ENCODE measurements at regions not wholly inside any gene's neighbourhood (a gene's known extent, or its start where the extent isn't known, plus 50 kb on each side); places are given as distances from the start of the nearest gene placed in this dataset.
A peak's percentile ranks its signal among the peaks of the same experiment; 100 is the strongest.

DNA sequence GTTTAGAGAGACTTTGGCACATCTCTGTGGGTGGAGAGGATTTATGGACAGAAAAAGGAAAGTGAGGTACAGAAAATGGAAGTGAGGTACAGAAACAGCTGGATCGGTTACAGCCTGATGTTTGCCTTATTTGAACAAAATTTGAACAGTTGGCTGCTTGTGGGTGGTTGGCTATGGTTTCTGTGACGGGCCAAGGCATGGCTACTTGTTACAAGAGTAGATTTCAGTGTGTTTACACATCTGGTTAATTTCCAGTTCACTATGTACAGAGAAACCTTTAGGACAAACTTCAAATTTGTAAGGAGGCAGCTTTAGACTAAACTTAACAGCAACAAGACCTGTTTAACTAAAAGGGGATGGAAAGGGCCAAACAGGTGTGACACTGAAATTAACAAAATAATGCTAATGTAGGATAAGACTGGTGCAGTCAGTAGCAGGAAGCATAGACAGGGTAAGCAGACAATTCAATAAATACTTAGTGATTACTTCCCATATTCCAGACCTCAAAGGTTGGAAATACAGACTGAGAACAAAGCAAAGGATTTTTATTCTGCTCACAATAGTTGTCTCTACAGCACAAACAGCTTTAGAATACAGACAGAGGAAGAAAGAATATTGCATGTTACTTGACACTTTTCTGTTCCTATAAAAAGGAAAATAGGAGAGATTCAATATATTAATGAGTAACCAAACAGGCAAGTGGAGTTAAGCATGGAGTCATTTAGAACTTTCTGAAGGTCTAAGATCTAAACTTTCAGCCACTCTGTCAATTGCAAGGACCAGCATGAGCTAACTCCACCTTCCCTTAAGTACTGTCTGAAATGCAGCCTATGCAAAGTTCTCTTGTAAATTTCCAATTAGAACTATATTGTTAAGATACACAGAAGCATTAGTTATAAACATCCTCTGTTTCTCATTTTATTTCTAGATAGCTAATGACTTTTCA lies 294.4 kb upstream of the FAT4 start:
- WGBS, result 88% methylated on average over 2 of the region's 2 CpGs
- no peaks in the 10 kb centered on the region for H3K27me3 ChIP-seq (ENCODE audit: control insufficient read depth, insufficient read depth)
- no peaks in the 10 kb centered on the region for H3K4me1 ChIP-seq (ENCODE audit: control insufficient read depth, insufficient read depth, low read length)
- H3K4me3 ChIP-seq (ENCODE audit: low read length), result no peak overlapping the region
- intact Hi-C loops (cut with DNase I), result no loop called here
- no peak overlapping the region for H3K27ac ChIP-seq (ENCODE audit: low read length)
- ATAC-seq (no peak), DNase-seq (peak in 1 of 3 donors; percentile 31)
- H3K9me3 ChIP-seq (ENCODE audit: control insufficient read depth, low read length), result no peaks in the 10 kb centered on the region

DNA sequence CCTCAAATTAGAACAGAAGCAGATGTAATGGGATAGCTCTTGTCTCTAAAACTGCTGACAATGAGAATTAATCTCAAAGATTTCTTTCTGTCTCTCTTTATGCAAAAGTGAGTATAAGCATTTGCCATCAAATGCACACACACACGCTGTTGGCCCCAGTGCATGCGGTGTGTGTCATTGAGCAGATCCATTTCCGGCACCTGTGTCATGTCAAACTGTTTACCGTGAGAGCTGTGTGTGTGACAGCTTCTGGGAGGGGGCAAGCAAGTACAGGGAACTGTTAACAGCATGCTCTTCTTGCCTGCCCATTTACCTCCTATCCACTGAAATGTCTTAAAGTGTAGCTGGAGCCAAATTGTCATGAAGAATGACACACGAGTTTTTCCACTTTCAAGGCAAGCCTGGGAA lies 297.9 kb upstream of the FAT4 start:
- intact Hi-C loops (cut with DNase I), result no loop called here
- DNase-seq (no peak), ATAC-seq (no peak)
- Histone ChIP-seq H3K4me3 (ENCODE audit: low read length) (no peak overlapping the region), H3K27ac (ENCODE audit: low read length) (no peak overlapping the region), H3K4me1 (ENCODE audit: control insufficient read depth, insufficient read depth, low read length) (no peaks in the 10 kb centered on the region), H3K9me3 (ENCODE audit: control insufficient read depth, low read length) (no peaks in the 10 kb centered on the region), H3K27me3 (ENCODE audit: control insufficient read depth, insufficient read depth) (no peaks in the 10 kb centered on the region)
- WGBS, result 43% methylated on average over 5 of the region's 5 CpGs

DNA sequence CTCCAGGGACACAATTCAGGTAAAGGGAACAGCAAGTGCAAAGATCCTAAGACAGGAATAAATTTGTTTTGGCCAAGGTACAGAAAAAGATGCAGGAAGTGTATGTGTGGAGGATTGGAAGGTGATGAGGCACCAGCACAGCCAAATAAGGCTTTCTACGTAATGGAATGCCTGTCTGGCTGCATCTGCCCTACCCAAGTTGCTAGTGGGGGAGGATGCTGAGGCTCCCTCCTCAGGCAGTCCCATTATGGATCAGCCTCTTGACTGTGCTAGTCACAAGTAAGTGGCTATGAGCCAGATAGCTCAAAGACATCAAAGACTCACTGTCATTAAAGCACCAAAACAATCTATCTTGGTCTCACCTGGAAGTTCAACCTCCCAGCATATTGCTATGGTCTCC lies 300.9 kb upstream of the FAT4 start:
- H3K27me3 ChIP-seq (ENCODE audit: control insufficient read depth, insufficient read depth), result no peaks in the 10 kb centered on the region
- H3K9me3 ChIP-seq (ENCODE audit: control insufficient read depth, low read length), result no peaks in the 10 kb centered on the region
- H3K27ac ChIP-seq (ENCODE audit: low read length), result no peak overlapping the region
- ATAC-seq, result no peak
- no peaks in the 10 kb centered on the region for H3K4me1 ChIP-seq (ENCODE audit: control insufficient read depth, insufficient read depth, low read length)
- no peak overlapping the region for H3K4me3 ChIP-seq (ENCODE audit: low read length)
- WGBS, result 82% methylated on average over 1 of the region's 1 CpG
- no peak for DNase-seq
- intact Hi-C loops (cut with DNase I), result no loop called here

DNA sequence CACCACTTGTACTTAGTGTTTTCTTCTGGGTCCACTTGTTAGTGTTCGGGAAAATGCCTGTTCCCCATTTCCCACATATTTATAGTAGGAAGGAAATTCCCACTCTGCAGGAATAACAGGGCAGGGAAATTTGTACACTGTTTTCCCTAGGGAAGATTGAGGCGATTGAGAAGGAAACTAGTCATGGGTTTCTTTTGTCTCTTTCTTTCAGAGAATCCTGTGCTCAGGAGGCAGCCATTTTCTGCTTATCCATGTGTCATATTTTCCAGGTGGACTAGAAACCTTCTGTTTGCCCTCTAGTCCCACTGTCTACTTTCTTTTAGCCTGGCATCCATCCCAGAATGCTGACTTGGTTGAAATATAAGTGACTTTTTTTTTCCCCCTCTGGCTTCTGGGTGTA lies 299.1 kb upstream of the ANKRD50 start:
- WGBS, result 49% methylated on average over 2 of the region's 2 CpGs
- Histone ChIP-seq H3K4me1 (ENCODE audit: control insufficient read depth, insufficient read depth, low read length) (no peaks in the 10 kb centered on the region), H3K4me3 (ENCODE audit: low read length) (no peak overlapping the region), H3K27ac (ENCODE audit: low read length) (no peak overlapping the region), H3K27me3 (ENCODE audit: control insufficient read depth, insufficient read depth) (no peaks in the 10 kb centered on the region), H3K9me3 (ENCODE audit: control insufficient read depth, low read length) (no peaks in the 10 kb centered on the region)
- intact Hi-C loops (cut with DNase I), result no loop called here
- DNase-seq (no peak), ATAC-seq (no peak)

DNA sequence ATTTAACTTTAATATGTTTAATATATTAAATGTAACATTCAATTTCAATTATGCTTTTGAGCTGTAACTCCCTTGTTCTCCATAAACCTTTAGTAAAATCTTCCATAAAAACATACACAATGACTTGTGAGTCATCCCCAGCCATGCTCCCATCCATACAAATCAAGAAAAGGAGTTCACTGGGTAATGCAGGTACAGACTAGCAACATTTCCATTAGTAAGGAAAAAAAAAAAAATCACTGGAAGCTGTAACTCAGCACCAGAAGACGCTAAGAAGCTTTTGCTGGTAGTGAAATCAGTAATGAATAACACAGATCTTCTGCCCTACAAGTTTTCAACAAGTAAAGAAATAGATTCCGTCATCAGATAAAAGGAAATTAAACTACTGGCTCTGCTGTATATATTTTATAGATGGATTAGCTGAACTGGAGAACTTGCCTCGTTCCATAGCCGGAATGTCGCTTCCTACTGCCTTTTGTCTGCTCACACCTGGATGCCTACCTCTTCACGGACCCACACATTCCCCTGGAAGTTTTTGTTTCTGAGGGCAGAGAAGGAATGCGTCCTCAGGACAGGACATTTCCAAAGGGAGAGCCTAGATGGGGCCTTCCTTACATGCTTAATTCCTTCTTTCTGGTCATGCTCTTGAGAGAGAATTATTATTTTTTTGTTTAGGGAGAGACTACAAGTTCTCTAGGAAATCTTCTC lies 298.4 kb upstream of the ANKRD50 start:
- no peak for ATAC-seq
- no peak for DNase-seq
- 91% methylated on average over 7 of the region's 7 CpGs for WGBS
- intact Hi-C loops (cut with DNase I), result no loop called here
- Histone ChIP-seq H3K4me3 (ENCODE audit: low read length) (no peak overlapping the region), H3K9me3 (ENCODE audit: control insufficient read depth, low read length) (no peaks in the 10 kb centered on the region), H3K4me1 (ENCODE audit: control insufficient read depth, insufficient read depth, low read length) (no peaks in the 10 kb centered on the region), H3K27me3 (ENCODE audit: control insufficient read depth, insufficient read depth) (no peaks in the 10 kb centered on the region), H3K27ac (ENCODE audit: low read length) (no peak overlapping the region)

DNA sequence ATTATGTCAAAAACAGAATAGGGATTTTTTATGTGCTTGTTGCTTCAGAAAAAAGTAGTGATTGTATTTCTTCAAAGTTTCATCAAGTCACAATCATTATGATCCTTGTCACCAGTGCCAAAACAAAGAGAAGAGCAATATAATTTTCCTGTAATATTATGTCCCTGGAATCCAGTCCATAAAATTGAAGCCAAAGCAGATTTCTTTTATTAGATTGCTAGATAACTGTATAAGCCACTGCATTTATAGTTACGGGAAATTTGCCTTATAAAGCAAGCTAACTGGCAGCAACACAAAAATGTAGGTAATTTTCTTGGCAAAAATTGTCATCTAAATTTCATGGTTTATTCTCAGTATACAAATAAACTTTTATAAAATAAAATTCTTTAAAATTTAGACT lies 296.1 kb upstream of the ANKRD50 start:
- H3K4me1 ChIP-seq (ENCODE audit: control insufficient read depth, insufficient read depth, low read length), result no peaks in the 10 kb centered on the region
- no peaks in the 10 kb centered on the region for H3K27me3 ChIP-seq (ENCODE audit: control insufficient read depth, insufficient read depth)
- WGBS, result 83% methylated on average over 1 of the region's 1 CpG
- no peak for DNase-seq
- intact Hi-C loops (cut with DNase I), result no loop called here
- no peak overlapping the region for H3K27ac ChIP-seq (ENCODE audit: low read length)
- no peaks in the 10 kb centered on the region for H3K9me3 ChIP-seq (ENCODE audit: control insufficient read depth, low read length)
- H3K4me3 ChIP-seq (ENCODE audit: low read length), result no peak overlapping the region
- ATAC-seq, result no peak

DNA sequence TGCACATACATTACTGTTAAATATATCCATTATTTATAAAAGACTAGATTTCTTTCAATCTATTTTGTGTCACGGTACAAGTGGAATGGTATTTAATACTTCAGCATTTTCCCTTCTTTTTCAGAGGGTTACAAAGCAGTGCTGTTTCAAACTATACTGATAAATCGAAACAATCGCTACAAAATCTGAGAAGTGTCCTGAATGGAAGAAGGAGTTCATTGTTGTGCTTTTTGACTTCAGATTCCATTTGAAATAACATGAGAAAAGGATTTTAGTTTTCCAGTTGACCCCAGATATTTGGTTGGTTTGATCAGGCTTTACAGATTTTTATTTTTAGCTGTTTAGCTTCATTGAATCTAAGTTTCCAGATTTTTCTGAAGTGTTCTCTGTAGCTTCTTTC lies 292.1 kb upstream of the ANKRD50 start:
- Histone ChIP-seq H3K4me1 (ENCODE audit: control insufficient read depth, insufficient read depth, low read length) (no peaks in the 10 kb centered on the region), H3K4me3 (ENCODE audit: low read length) (no peak overlapping the region), H3K27me3 (ENCODE audit: control insufficient read depth, insufficient read depth) (no peaks in the 10 kb centered on the region), H3K27ac (ENCODE audit: low read length) (no peak overlapping the region), H3K9me3 (ENCODE audit: control insufficient read depth, low read length) (no peaks in the 10 kb centered on the region)
- WGBS, result 86% methylated on average over 3 of the region's 3 CpGs
- intact Hi-C loops (cut with DNase I), result no loop called here
- DNase-seq (no peak), ATAC-seq (no peak)

DNA sequence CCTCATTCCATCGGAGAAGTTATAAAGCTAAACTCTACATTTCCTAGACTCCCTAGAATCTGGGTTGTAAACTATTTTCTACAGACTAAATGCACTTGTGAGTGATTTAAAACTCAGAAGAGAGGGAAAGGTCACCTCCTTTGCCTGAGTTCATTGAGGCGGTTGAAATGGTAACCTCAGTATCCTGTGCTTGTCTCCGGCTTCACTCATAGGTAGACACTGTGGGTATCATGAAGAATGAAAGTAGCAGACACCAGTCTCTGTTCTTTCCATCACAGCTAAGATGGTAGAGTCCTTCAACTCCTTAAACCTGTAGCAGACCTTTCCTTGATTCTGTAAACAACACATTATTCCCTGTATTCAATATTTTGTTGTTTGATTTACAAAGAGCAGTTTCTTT lies 291.3 kb upstream of the ANKRD50 start:
- Histone ChIP-seq H3K9me3 (ENCODE audit: control insufficient read depth, low read length) (no peaks in the 10 kb centered on the region), H3K4me1 (ENCODE audit: control insufficient read depth, insufficient read depth, low read length) (no peaks in the 10 kb centered on the region), H3K27me3 (ENCODE audit: control insufficient read depth, insufficient read depth) (no peaks in the 10 kb centered on the region), H3K4me3 (ENCODE audit: low read length) (no peak overlapping the region), H3K27ac (ENCODE audit: low read length) (no peak overlapping the region)
- intact Hi-C loops (cut with DNase I), result no loop called here
- WGBS, result 95% methylated on average over 3 of the region's 3 CpGs
- ATAC-seq (no peak), DNase-seq (no peak)

DNA sequence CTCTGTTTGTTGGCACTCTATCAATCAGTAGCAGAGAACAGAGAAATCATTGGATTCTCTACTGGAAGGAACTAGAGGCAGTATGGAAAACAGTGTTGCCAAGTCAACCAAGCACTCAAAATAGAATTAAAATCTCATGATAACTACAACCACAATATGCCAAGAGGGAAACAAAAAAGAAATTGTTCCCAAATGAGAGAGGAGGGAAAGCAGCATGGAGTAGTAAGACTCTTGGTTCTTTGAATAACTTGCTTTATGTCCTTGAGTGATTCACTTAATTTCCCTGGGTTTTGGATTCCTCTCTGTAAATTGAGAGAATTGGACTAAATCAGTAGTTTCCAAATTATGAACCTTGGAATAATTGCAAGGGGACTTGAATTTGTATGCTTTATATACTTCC lies 285.5 kb upstream of the ANKRD50 start:
- Histone ChIP-seq H3K4me3 (ENCODE audit: low read length) (no peak overlapping the region), H3K4me1 (ENCODE audit: control insufficient read depth, insufficient read depth, low read length) (no peaks in the 10 kb centered on the region), H3K27me3 (ENCODE audit: control insufficient read depth, insufficient read depth) (no peaks in the 10 kb centered on the region), H3K27ac (ENCODE audit: low read length) (no peak overlapping the region), H3K9me3 (ENCODE audit: control insufficient read depth, low read length) (no peaks in the 10 kb centered on the region)
- ATAC-seq, result peak in 1 of 2 donors; percentile 19
- intact Hi-C loops (cut with DNase I), result no loop called here
- DNase-seq, result no peak

DNA sequence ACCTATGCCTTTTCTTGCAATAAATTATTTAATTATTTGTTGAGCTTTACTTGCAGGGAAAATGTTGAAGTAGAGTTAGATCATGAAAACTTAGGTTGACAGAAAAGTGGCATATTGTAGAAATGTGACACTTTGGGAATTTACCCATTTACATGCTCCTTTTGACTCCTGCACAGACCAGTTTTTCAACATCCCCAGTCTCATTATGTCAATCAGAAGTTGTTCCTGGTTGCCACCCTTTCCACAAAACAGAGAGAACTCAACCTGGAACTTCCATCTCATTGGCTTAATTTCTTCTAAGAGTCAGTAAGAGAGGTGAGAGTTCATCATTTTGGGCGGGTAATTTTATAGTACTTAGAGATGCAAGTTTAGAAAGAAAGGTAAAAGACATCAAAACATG lies 284.6 kb upstream of the ANKRD50 start:
- 93% methylated on average over 1 of the region's 1 CpG for WGBS
- Histone ChIP-seq H3K4me1 (ENCODE audit: control insufficient read depth, insufficient read depth, low read length) (no peaks in the 10 kb centered on the region), H3K9me3 (ENCODE audit: control insufficient read depth, low read length) (no peaks in the 10 kb centered on the region), H3K4me3 (ENCODE audit: low read length) (no peak overlapping the region), H3K27ac (ENCODE audit: low read length) (no peak overlapping the region), H3K27me3 (ENCODE audit: control insufficient read depth, insufficient read depth) (no peaks in the 10 kb centered on the region)
- no peak for ATAC-seq
- intact Hi-C loops (cut with DNase I), result no loop called here
- DNase-seq, result no peak

DNA sequence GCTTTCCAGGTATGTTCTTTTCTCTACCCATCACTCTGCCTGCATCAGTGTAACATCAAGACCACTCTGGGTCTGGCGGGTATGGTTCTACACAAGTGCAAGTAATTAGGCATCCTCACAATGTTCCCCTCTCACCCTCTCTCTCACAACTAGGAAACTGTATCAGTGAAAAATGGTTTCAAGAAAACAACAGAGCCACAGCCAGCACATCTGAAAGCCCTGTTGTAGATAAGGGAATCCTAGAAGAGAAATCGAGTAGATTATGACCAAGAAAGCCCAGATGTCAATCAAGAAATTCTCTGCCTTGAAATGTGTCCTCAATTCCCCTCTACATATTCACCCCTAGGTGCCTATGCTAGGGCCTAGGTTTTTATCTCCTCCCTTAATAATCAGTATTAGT lies 281.3 kb upstream of the ANKRD50 start:
- DNase-seq, result no peak
- Histone ChIP-seq H3K4me1 (ENCODE audit: control insufficient read depth, insufficient read depth, low read length) (no peaks in the 10 kb centered on the region), H3K27ac (ENCODE audit: low read length) (no peak overlapping the region), H3K27me3 (ENCODE audit: control insufficient read depth, insufficient read depth) (no peaks in the 10 kb centered on the region), H3K4me3 (ENCODE audit: low read length) (no peak overlapping the region), H3K9me3 (ENCODE audit: control insufficient read depth, low read length) (no peaks in the 10 kb centered on the region)
- 77% methylated on average over 2 of the region's 2 CpGs for WGBS
- ATAC-seq, result no peak
- intact Hi-C loops (cut with DNase I), result no loop called here

All from right cardiac atrium (tissue), 5 donors.